WTC11 (cell line): ENCODE measurements at regions not wholly inside any gene's neighbourhood (a gene's known extent, or its start where the extent isn't known, plus 50 kb on each side); places are given as distances from the start of the nearest gene placed in this dataset.

Experiments used
- CBFB ChIP-seq: sonication (generic); formaldehyde crosslinking; IDR thresholded peaks from 2 replicates; pipeline ENCODE4 v1.8.1; 2022; ENCODE audit warnings: mild to moderate bottlenecking, low read depth, missing genetic modification reagents
- SMAD3 ChIP-seq: sonication (generic); formaldehyde crosslinking; IDR thresholded peaks from 2 replicates; pipeline ENCODE4 v1.8.0; 2022; ENCODE audit warnings: missing genetic modification reagents, mild to moderate bottlenecking, borderline replicate concordance
- TEAD1 ChIP-seq: sonication (generic); formaldehyde crosslinking; IDR thresholded peaks from 2 replicates; pipeline ENCODE4 v1.8.0; 2022; ENCODE audit warnings: mild to moderate bottlenecking, missing genetic modification reagents
- ZNF425 ChIP-seq: fragments of 250-450 bp; sonication (Bioruptor Pico); conservative IDR thresholded peaks from 2 replicates; pipeline ENCODE4 v1.9.0; 2021; ENCODE audit warnings: mild to moderate bottlenecking
- TF ChIP-seq, protein P1 (sequence below): fragments of 200-600 bp; IDR thresholded peaks from 2 replicates; pipeline ENCODE4 v1.8.0; 2022; ENCODE audit warnings: antibody characterized with exemption

DNA sequence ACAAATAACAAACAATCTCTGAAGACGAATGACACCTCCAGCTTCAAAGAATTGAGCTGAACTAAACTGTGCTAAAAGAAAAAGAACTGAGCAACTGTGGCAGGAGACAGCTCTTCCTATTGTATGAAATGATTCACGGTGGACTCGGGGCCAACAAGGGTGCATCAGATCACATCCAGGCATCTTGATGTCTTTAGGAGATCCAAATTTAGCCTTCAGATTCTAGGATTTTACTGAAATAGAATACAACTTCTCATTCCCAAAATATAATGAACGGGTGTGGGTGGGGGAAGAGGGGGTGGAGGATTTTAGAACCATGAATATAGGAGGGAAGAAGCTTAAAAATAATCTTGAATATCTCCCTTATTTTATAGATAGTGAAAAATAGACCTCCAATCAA, 631.8 kb downstream of the ELAVL2 start:
- TF ChIP-seq SMAD3 (CRISPR knock-in tag) (no peak), CBFB (no peak), TEAD1 (no peak), ZNF425 (CRISPR knock-in tag) (no peak)
- TF ChIP-seq, protein P1, sequence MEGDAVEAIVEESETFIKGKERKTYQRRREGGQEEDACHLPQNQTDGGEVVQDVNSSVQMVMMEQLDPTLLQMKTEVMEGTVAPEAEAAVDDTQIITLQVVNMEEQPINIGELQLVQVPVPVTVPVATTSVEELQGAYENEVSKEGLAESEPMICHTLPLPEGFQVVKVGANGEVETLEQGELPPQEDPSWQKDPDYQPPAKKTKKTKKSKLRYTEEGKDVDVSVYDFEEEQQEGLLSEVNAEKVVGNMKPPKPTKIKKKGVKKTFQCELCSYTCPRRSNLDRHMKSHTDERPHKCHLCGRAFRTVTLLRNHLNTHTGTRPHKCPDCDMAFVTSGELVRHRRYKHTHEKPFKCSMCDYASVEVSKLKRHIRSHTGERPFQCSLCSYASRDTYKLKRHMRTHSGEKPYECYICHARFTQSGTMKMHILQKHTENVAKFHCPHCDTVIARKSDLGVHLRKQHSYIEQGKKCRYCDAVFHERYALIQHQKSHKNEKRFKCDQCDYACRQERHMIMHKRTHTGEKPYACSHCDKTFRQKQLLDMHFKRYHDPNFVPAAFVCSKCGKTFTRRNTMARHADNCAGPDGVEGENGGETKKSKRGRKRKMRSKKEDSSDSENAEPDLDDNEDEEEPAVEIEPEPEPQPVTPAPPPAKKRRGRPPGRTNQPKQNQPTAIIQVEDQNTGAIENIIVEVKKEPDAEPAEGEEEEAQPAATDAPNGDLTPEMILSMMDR, result no peak
